CD4-positive, alpha-beta T cell (primary cell): ENCODE measurements at regions not wholly inside any gene's neighbourhood (a gene's known extent, or its start where the extent isn't known, plus 50 kb on each side); places are given as distances from the start of the nearest gene placed in this dataset.
"Not testable (repeated sequence)": the region's sequence is repeated elsewhere in the genome, so short reads cannot be mapped to it uniquely, and the experiment has no call there.

ENCODE experiments used
- ATAC-seq: fragments of 200-7000 bp; cut with Tn5 transposase; one replicate; pipeline ENCODE4 v1.10.0; 2022; ENCODE audit warnings: mild to moderate bottlenecking; ENCODE audit not compliant: poor library complexity
- CTCF ChIA-PET: fragments of 350-600 bp; sonication (Branson Sonifier 250); formaldehyde crosslinking; loops from one replicate; lab custom pipeline; 2021; ENCODE audit warnings: antibody characterized with exemption, inconsistent platforms; lab: Charles Lee
- POLR2A ChIA-PET: fragments of 350-600 bp; sonication (Branson Sonifier 250); formaldehyde crosslinking; loops from one replicate; lab custom pipeline; 2021; ENCODE audit warnings: antibody characterized with exemption, inconsistent platforms; lab: Charles Lee
- DNase-seq, 14 experiments: peaks; one replicate each; pipeline ENCODE4 v3.0.0-alpha.2; 2013 to 2020; ENCODE audit warnings: mixed read lengths in 2 of 14
- H3K27ac ChIP-seq, 2 donors: one replicate each; pipeline versions ENCODE4 v1.5.1 to v1.7.0; 2013; ENCODE audit warnings: low read length in 2 of 2, low read depth in 1 of 2, mild to moderate bottlenecking in 1 of 2
- H3K27me3 ChIP-seq, 2 experiments: 1 replicate in 1 of 2; 2 replicates in 1 of 2; pipeline versions ENCODE4 v1.6.1 to v1.7.0; 2013; ENCODE audit warnings: low read length in 2 of 2, control low read depth in 1 of 2, mild to moderate bottlenecking in 1 of 2, moderate library complexity in 1 of 2; ENCODE audit not compliant: insufficient read depth in 2 of 2, control insufficient read depth in 1 of 2
- H3K36me3 ChIP-seq: one replicate; pipeline ENCODE4 v1.6.1; 2013; ENCODE audit warnings: low read length, control low read depth; ENCODE audit not compliant: insufficient read depth
- H3K4me1 ChIP-seq: one replicate; pipeline ENCODE4 v1.6.1; 2013; ENCODE audit warnings: low read length, control low read depth; ENCODE audit not compliant: insufficient read depth
- H3K4me3 ChIP-seq: one replicate; pipeline ENCODE4 v1.5.1; 2013; ENCODE audit warnings: mild to moderate bottlenecking, low read length, moderate library complexity
- H3K9me3 ChIP-seq, 2 experiments: 1 replicate in 1 of 2; 2 replicates in 1 of 2; pipeline versions ENCODE4 v1.6.1 to v1.7.0; 2013; ENCODE audit warnings: low read length in 2 of 2, mild to moderate bottlenecking in 2 of 2, control low read depth in 1 of 2, moderate library complexity in 1 of 2; ENCODE audit not compliant: control insufficient read depth in 1 of 2, insufficient read depth in 1 of 2
- H3K27ac Mint-ChIP-seq: one replicate; pipeline ENCODE4 v1.8.0; 2020; ENCODE audit warnings: mixed read lengths
- H3K27me3 Mint-ChIP-seq: one replicate; pipeline ENCODE4 v1.8.0; 2021; ENCODE audit warnings: mixed read lengths
- H3K36me3 Mint-ChIP-seq: one replicate; pipeline ENCODE4 v1.8.0; 2021; ENCODE audit warnings: low read depth, mixed read lengths
- H3K4me1 Mint-ChIP-seq: one replicate; pipeline ENCODE4 v1.8.0; 2021; ENCODE audit warnings: low read depth, mixed read lengths
- H3K4me3 Mint-ChIP-seq: one replicate; pipeline ENCODE4 v1.8.0; 2020; ENCODE audit warnings: mild to moderate bottlenecking, mixed read lengths
- H3K9me3 Mint-ChIP-seq: one replicate; pipeline ENCODE4 v1.8.0; 2020; ENCODE audit warnings: mixed read lengths
- CTCF ChIP-seq: fragments of 200-600 bp; IDR thresholded peaks from one replicate; pipeline ENCODE4 v1.8.0; 2022; ENCODE audit warnings: antibody characterized with exemption, mild to moderate bottlenecking
- intact Hi-C, 2 experiments: fragments of 100-400 bp; cut with DNase I in 1 of 2; cut with micrococcal nuclease in 1 of 2; formaldehyde crosslinking; loops; one replicate each; pipeline versions ENCODE4 v1.15.1 to v1.9.0; 2023 to 2025; cut with DNase I, micrococcal nuclease

GRCh38 chr11:71638801-71639519 is 56.3 kb upstream of the KRTAP5-11 start:
- H3K27me3 ChIP-seq, H3K36me3 Mint-ChIP-seq, H3K4me1 ChIP-seq, H3K9me3 ChIP-seq, H3K27ac ChIP-seq, H3K4me1 Mint-ChIP-seq, H3K9me3 Mint-ChIP-seq, H3K27ac Mint-ChIP-seq, H3K36me3 ChIP-seq, ATAC-seq, POLR2A ChIA-PET: not testable (repeated sequence)
- Mint-ChIP-seq H3K27me3 (peaks cover 50% of the 10 kb centered on the region), H3K4me3 (peak overlapping the region; percentile 66)
- peak in 13 of 14 experiments; percentile 45 to 82 (median 64) for DNase-seq
- H3K4me3 ChIP-seq: peak overlapping the region; percentile 38
- peak; percentile 61 for TF ChIP-seq CTCF
- intact Hi-C loops: loop anchor here in 1 of 2 experiments (5.0 kb wide), 1 partner anchor 98 kb away; no protein-coding TSS in a partner anchor
- CTCF ChIA-PET: interaction anchor here (1.2 kb wide), 1 partner anchor 109 kb away, joined by 3 read pairs; no protein-coding TSS in a partner anchor

- DNase-seq: peak in 1 of 14 experiments; percentile 13
- CTCF ChIA-PET: interaction anchor here (1.2 kb wide), 1 partner anchor 109 kb away, joined by 3 read pairs; no protein-coding TSS in a partner anchor
- POLR2A ChIA-PET, H3K4me1 ChIP-seq, H3K36me3 ChIP-seq, ATAC-seq, H3K36me3 Mint-ChIP-seq, H3K27ac Mint-ChIP-seq, H3K4me1 Mint-ChIP-seq, H3K9me3 Mint-ChIP-seq, H3K27me3 ChIP-seq, H3K9me3 ChIP-seq, H3K4me3 Mint-ChIP-seq, H3K27ac ChIP-seq: not testable (repeated sequence)
- intact Hi-C loops: loop anchor here in 1 of 2 experiments (5.0 kb wide), 1 partner anchor 98 kb away; no protein-coding TSS in a partner anchor
- H3K4me3 ChIP-seq: peak overlapping the region; percentile 38
- H3K27me3 Mint-ChIP-seq: peaks cover 50% of the 10 kb centered on the region
These were observed 56.8 kb upstream of the KRTAP5-11 start for GRCh38 chr11:71639520-71639849.

- H3K36me3 ChIP-seq, H3K9me3 ChIP-seq, H3K9me3 Mint-ChIP-seq, H3K27ac Mint-ChIP-seq, ATAC-seq, H3K4me1 ChIP-seq, H3K4me3 ChIP-seq, H3K27me3 ChIP-seq, H3K4me1 Mint-ChIP-seq, H3K27ac ChIP-seq, POLR2A ChIA-PET, H3K36me3 Mint-ChIP-seq: not testable (repeated sequence)
- Mint-ChIP-seq H3K4me3 (peak overlapping the region; percentile 74), H3K27me3 (peaks cover 47% of the 10 kb centered on the region)
- DNase-seq: peak in 1 of 14 experiments; percentile 10
- CTCF ChIA-PET: interaction anchor here (1.2 kb wide), 1 partner anchor 108 kb away, joined by 3 read pairs; no protein-coding TSS in a partner anchor
- intact Hi-C loops: loop anchor here in 1 of 2 experiments (5.0 kb wide), 1 partner anchor 97 kb away; no protein-coding TSS in a partner anchor
These were observed 57.2 kb upstream of the KRTAP5-11 start for GRCh38 chr11:71639916-71640315.

- H3K27ac ChIP-seq, H3K27me3 ChIP-seq, H3K4me1 ChIP-seq, H3K27me3 Mint-ChIP-seq, H3K4me3 Mint-ChIP-seq, H3K9me3 Mint-ChIP-seq, H3K27ac Mint-ChIP-seq, POLR2A ChIA-PET, CTCF ChIA-PET, intact Hi-C loops, H3K4me1 Mint-ChIP-seq, H3K36me3 Mint-ChIP-seq, H3K9me3 ChIP-seq, H3K36me3 ChIP-seq, DNase-seq, H3K4me3 ChIP-seq, ATAC-seq: not testable (repeated sequence)
These were observed 64.4 kb upstream of the KRTAP5-11 start for GRCh38 chr11:71647078-71647477.

GRCh38 chr11:71652998-71653397 is 70.3 kb upstream of the KRTAP5-11 start:
- H3K4me1 ChIP-seq: not testable (repeated sequence)

GRCh38 chr11:71654423-71654822 is 71.7 kb upstream of the KRTAP5-11 start:
- POLR2A ChIA-PET, H3K4me3 Mint-ChIP-seq, H3K4me3 ChIP-seq, ATAC-seq, H3K27me3 ChIP-seq, H3K4me1 ChIP-seq, DNase-seq, intact Hi-C loops, H3K9me3 ChIP-seq, H3K27ac Mint-ChIP-seq, H3K27me3 Mint-ChIP-seq, H3K36me3 ChIP-seq, CTCF ChIA-PET, H3K4me1 Mint-ChIP-seq, H3K36me3 Mint-ChIP-seq, H3K27ac ChIP-seq, H3K9me3 Mint-ChIP-seq: not testable (repeated sequence)

More at GRCh38 chr11:71652998-71653397, 70.3 kb upstream of the KRTAP5-11 start:
- POLR2A ChIA-PET, H3K4me3 Mint-ChIP-seq, CTCF ChIA-PET, intact Hi-C loops, DNase-seq, H3K27me3 ChIP-seq, H3K36me3 Mint-ChIP-seq, H3K36me3 ChIP-seq, H3K27ac Mint-ChIP-seq, H3K4me1 Mint-ChIP-seq, ATAC-seq, H3K9me3 Mint-ChIP-seq, H3K4me3 ChIP-seq, H3K9me3 ChIP-seq, H3K27ac ChIP-seq: not testable (repeated sequence)
- peaks cover 14% of the 10 kb centered on the region for H3K27me3 Mint-ChIP-seq
